ENCODE measurements at regions not wholly inside any gene's neighbourhood (a gene's known extent, or its start where the extent isn't known, plus 50 kb on each side); places are given as distances from the start of the nearest gene placed in this dataset.
A peak's percentile ranks its signal among the peaks of the same experiment; 100 is the strongest.

GRCh38 chr14:101071493-101071906, 168.0 kb upstream of the RTL1 start:
- intact Hi-C loops (cut with DNase I), result no loop called here
- peak; percentile 32 for DNase-seq (ENCODE audit: missing footprints)
- no peak for ATAC-seq

GRCh38 chr14:101072070-101072469, 168.5 kb upstream of the RTL1 start:
- intact Hi-C loops (cut with DNase I), result no loop called here
- no peak for DNase-seq (ENCODE audit: missing footprints)
- ATAC-seq, result no peak

GRCh38 chr14:101072531-101072930, 169.0 kb upstream of the RTL1 start:
- DNase-seq (ENCODE audit: missing footprints) (no peak), ATAC-seq (no peak)
- intact Hi-C loops (cut with DNase I), result no loop called here

- DNase-seq (ENCODE audit: missing footprints) (no peak), ATAC-seq (no peak)
- intact Hi-C loops (cut with DNase I), result no loop called here
These were observed 169.5 kb upstream of the RTL1 start for GRCh38 chr14:101072945-101073597.

GRCh38 chr14:101073598-101073965, 170.1 kb upstream of the RTL1 start:
- intact Hi-C loops (cut with DNase I), result no loop called here
- no peak for ATAC-seq
- DNase-seq (ENCODE audit: missing footprints), result no peak

- ATAC-seq, result no peak
- intact Hi-C loops (cut with DNase I), result no loop called here
- peak; percentile 56 for DNase-seq (ENCODE audit: missing footprints)
These were observed 170.9 kb upstream of the RTL1 start for GRCh38 chr14:101074196-101075024.

GRCh38 chr14:101075025-101075800, 171.7 kb upstream of the RTL1 start:
- ATAC-seq, result no peak
- peak; percentile 51 for DNase-seq (ENCODE audit: missing footprints)
- intact Hi-C loops (cut with DNase I), result no loop called here

GRCh38 chr14:101075801-101076413, 172.4 kb upstream of the RTL1 start:
- peak; percentile 35 for DNase-seq (ENCODE audit: missing footprints)
- ATAC-seq, result no peak
- intact Hi-C loops (cut with DNase I), result no loop called here

GRCh38 chr14:101076451-101077198, 173.1 kb upstream of the RTL1 start:
- no peak for DNase-seq (ENCODE audit: missing footprints)
- intact Hi-C loops (cut with DNase I), result no loop called here
- no peak for ATAC-seq

- DNase-seq (ENCODE audit: missing footprints), result peak; percentile 60
- intact Hi-C loops (cut with DNase I), result no loop called here
- ATAC-seq, result no peak
These were observed 174.1 kb upstream of the RTL1 start for GRCh38 chr14:101077481-101078074.

- intact Hi-C loops (cut with DNase I), result no loop called here
These were observed 174.8 kb upstream of the RTL1 start for GRCh38 chr14:101078170-101078891.

GRCh38 chr14:101078892-101079221, 175.3 kb upstream of the RTL1 start:
- DNase-seq (ENCODE audit: missing footprints) (no peak), ATAC-seq (no peak)
- intact Hi-C loops (cut with DNase I), result no loop called here

More at GRCh38 chr14:101078170-101078891, 174.8 kb upstream of the RTL1 start:
- ATAC-seq (no peak), DNase-seq (ENCODE audit: missing footprints) (no peak)

GRCh38 chr14:101080922-101081593, 177.5 kb upstream of the RTL1 start:
- intact Hi-C loops (cut with DNase I), result no loop called here
- ATAC-seq, result no peak
- DNase-seq (ENCODE audit: missing footprints), result no peak

- DNase-seq (ENCODE audit: missing footprints), result no peak
- intact Hi-C loops (cut with DNase I), result no loop called here
- no peak for ATAC-seq
These were observed 178.5 kb upstream of the RTL1 start for GRCh38 chr14:101082036-101082435.

- DNase-seq (ENCODE audit: missing footprints) (no peak), ATAC-seq (no peak)
- intact Hi-C loops (cut with DNase I), result no loop called here
These were observed 179.2 kb upstream of the RTL1 start for GRCh38 chr14:101082436-101083384.

Data from Right ventricle myocardium inferior (tissue), 1 donor.